ENCODE measurements at regions not wholly inside any gene's neighbourhood (a gene's known extent, or its start where the extent isn't known, plus 50 kb on each side); places are given as distances from the start of the nearest gene placed in this dataset.
A peak's percentile ranks its signal among the peaks of the same experiment; 100 is the strongest.
"Not testable (repeated sequence)": the region's sequence is repeated elsewhere in the genome, so short reads cannot be mapped to it uniquely, and the experiment has no call there.

GRCh38 chr3:66863205-66864111, 134.6 kb upstream of the KBTBD8 start:
- no peak for DNase-seq

- no peak for DNase-seq
Measured at GRCh38 chr3:66884659-66885058, 113.4 kb upstream of the KBTBD8 start.

- no peak for DNase-seq
Measured at GRCh38 chr3:66885326-66886000, 112.6 kb upstream of the KBTBD8 start.

GRCh38 chr3:66889750-66890494, 108.2 kb upstream of the KBTBD8 start:
- no peak for DNase-seq

GRCh38 chr3:66898155-66898554, 100.0 kb upstream of the KBTBD8 start:
- DNase-seq, result no peak

GRCh38 chr3:66904336-66904735, 93.8 kb upstream of the KBTBD8 start:
- DNase-seq, result no peak

GRCh38 chr3:66904831-66905493, 93.1 kb upstream of the KBTBD8 start:
- no peak for DNase-seq

- DNase-seq, result no peak
Measured at GRCh38 chr3:66907136-66907535, 91.0 kb upstream of the KBTBD8 start.

GRCh38 chr3:66910266-66911055, 87.6 kb upstream of the KBTBD8 start:
- DNase-seq, result no peak

- no peak for DNase-seq
Measured at GRCh38 chr3:66912306-66912705, 85.8 kb upstream of the KBTBD8 start.

- DNase-seq, result no peak
Measured at GRCh38 chr3:66922058-66922457, 76.0 kb upstream of the KBTBD8 start.

- no peak for DNase-seq
Measured at GRCh38 chr3:66923969-66924368, 74.1 kb upstream of the KBTBD8 start.

GRCh38 chr3:66928252-66928651, 69.9 kb upstream of the KBTBD8 start:
- DNase-seq, result no peak

GRCh38 chr3:66931291-66931690, 66.8 kb upstream of the KBTBD8 start:
- no peak for DNase-seq

GRCh38 chr3:66931699-66932098, 66.4 kb upstream of the KBTBD8 start:
- DNase-seq, result no peak

GRCh38 chr3:66933233-66933632, 64.9 kb upstream of the KBTBD8 start:
- no peak for DNase-seq

GRCh38 chr3:66934041-66934440, 64.1 kb upstream of the KBTBD8 start:
- no peak for DNase-seq

GRCh38 chr3:66934725-66935124, 63.4 kb upstream of the KBTBD8 start:
- no peak for DNase-seq

- not testable (repeated sequence) for DNase-seq
Measured at GRCh38 chr3:66937041-66937440, 61.1 kb upstream of the KBTBD8 start.

GRCh38 chr3:66938338-66938963, 59.7 kb upstream of the KBTBD8 start:
- DNase-seq, result peak; percentile 5

- no peak for DNase-seq
Measured at GRCh38 chr3:66948041-66948440, 50.1 kb upstream of the KBTBD8 start.

All from NCI-H2029 treated with DMSO at 0.1 percent for 48 hours (cell line).